Activated T-cell treated with anti-CD3 and anti-CD28 coated beads for 1 hour (primary cell): ENCODE measurements at regions not wholly inside any gene's neighbourhood (a gene's known extent, or its start where the extent isn't known, plus 50 kb on each side); places are given as distances from the start of the nearest gene placed in this dataset.
"Not testable (repeated sequence)": the region's sequence is repeated elsewhere in the genome, so short reads cannot be mapped to it uniquely, and the experiment has no call there.

Experiments
- DNase-seq: peaks from one replicate; pipeline ENCODE4 v3.0.0-alpha.2; 2020; ENCODE audit warnings: low read depth

GRCh38 chrX:150213481-150214030 lies 149.6 kb upstream of the MAMLD1 start:
- no peak for DNase-seq

- DNase-seq: not testable (repeated sequence)
Observed at GRCh38 chrX:150216000-150216399, 147.1 kb upstream of the MAMLD1 start.

GRCh38 chrX:150216716-150217115 lies 146.4 kb upstream of the MAMLD1 start:
- no peak for DNase-seq

- DNase-seq: no peak
Observed at GRCh38 chrX:150217609-150218008, 145.5 kb upstream of the MAMLD1 start.

GRCh38 chrX:150219374-150220185 lies 143.5 kb upstream of the MAMLD1 start:
- no peak for DNase-seq

- DNase-seq: no peak
Observed at GRCh38 chrX:150223176-150224015, 139.7 kb upstream of the MAMLD1 start.

- DNase-seq: no peak
Observed at GRCh38 chrX:150224676-150225075, 138.4 kb upstream of the MAMLD1 start.

- DNase-seq: no peak
Observed at GRCh38 chrX:150225266-150225665, 137.9 kb upstream of the MAMLD1 start.

- no peak for DNase-seq
Observed at GRCh38 chrX:150225756-150226155, 137.4 kb upstream of the MAMLD1 start.

- no peak for DNase-seq
Observed at GRCh38 chrX:150226223-150226965, 136.7 kb upstream of the MAMLD1 start.

GRCh38 chrX:150227321-150227860 lies 135.7 kb upstream of the MAMLD1 start:
- DNase-seq: no peak

GRCh38 chrX:150227873-150228410 lies 135.2 kb upstream of the MAMLD1 start:
- DNase-seq: no peak

- DNase-seq: no peak
Observed at GRCh38 chrX:150228431-150228830, 134.7 kb upstream of the MAMLD1 start.

GRCh38 chrX:150229030-150229429 lies 134.1 kb upstream of the MAMLD1 start:
- no peak for DNase-seq

GRCh38 chrX:150229481-150229880 lies 133.6 kb upstream of the MAMLD1 start:
- DNase-seq: no peak

GRCh38 chrX:150230952-150231351 lies 132.2 kb upstream of the MAMLD1 start:
- DNase-seq: not testable (repeated sequence)

- not testable (repeated sequence) for DNase-seq
Observed at GRCh38 chrX:150231368-150231767, 131.7 kb upstream of the MAMLD1 start.

GRCh38 chrX:150232222-150232621 lies 130.9 kb upstream of the MAMLD1 start:
- not testable (repeated sequence) for DNase-seq

GRCh38 chrX:150234126-150234525 lies 129.0 kb upstream of the MAMLD1 start:
- no peak for DNase-seq

- DNase-seq: no peak
Observed at GRCh38 chrX:150236327-150236726, 126.8 kb upstream of the MAMLD1 start.

- no peak for DNase-seq
Observed at GRCh38 chrX:150238632-150239382, 124.3 kb upstream of the MAMLD1 start.
